ENCODE measurements at regions not wholly inside any gene's neighbourhood (a gene's known extent, or its start where the extent isn't known, plus 50 kb on each side); places are given as distances from the start of the nearest gene placed in this dataset.
"Not testable (repeated sequence)": the region's sequence is repeated elsewhere in the genome, so short reads cannot be mapped to it uniquely, and the experiment has no call there.

DNA sequence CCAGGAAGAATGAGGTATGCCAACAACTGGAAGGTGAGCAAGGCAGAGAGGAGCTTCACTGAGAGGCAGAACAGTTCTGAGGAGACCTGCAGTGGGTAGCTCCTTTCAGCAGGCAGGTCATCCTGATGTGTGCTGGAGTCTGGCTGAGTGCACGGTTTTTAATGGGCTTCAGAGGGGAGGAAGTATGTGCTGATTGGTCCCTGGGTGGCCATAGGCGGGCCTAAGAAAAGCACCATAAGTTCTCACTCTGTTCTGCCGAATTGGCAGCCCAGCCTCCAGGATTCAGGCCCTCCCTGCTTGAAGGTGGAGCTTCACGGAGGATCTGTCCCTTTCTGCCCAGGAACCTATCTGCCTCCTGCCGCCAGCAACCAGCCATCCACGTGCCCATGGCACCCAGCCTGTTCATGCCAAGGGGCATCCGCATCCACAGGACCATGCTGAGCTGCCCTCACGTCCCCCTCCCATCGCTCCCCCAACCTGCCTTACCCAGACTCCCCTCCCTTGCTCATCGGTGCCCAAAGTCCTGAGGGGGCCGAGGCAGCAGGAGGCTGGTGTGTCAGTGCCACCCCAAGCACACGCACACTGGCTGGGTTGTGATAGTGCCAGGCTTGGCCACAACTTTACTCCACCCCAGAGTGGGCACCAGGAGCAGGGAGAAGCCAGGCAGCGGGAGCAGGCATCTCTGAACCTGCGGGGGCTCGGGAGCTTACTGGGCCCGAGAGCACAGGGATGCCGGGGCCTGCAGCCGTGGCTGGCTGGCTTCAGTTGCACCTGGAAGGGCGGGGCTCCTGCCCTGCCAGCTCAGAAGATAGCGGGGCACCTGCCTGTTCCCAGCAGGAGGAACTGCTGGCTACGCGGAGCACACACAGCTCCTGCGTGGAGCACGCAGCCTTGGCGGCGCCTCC, 608.4 kb upstream of the FOXG1 start:
- DNase-seq (ENCODE audit: low read depth in 2 of 3, low spot score in 1 of 3): no peak

- no peak for DNase-seq (ENCODE audit: low read depth in 2 of 3, low spot score in 1 of 3)
Observed at GRCh38 chr14:28161040-28161439, 605.5 kb upstream of the FOXG1 start.

GRCh38 chr14:28163233-28163632, 603.4 kb upstream of the FOXG1 start:
- DNase-seq (ENCODE audit: low read depth in 2 of 3, low spot score in 1 of 3): no peak

- DNase-seq (ENCODE audit: low read depth in 2 of 3, low spot score in 1 of 3): no peak
Observed at GRCh38 chr14:28163897-28164296, 602.7 kb upstream of the FOXG1 start.

DNA sequence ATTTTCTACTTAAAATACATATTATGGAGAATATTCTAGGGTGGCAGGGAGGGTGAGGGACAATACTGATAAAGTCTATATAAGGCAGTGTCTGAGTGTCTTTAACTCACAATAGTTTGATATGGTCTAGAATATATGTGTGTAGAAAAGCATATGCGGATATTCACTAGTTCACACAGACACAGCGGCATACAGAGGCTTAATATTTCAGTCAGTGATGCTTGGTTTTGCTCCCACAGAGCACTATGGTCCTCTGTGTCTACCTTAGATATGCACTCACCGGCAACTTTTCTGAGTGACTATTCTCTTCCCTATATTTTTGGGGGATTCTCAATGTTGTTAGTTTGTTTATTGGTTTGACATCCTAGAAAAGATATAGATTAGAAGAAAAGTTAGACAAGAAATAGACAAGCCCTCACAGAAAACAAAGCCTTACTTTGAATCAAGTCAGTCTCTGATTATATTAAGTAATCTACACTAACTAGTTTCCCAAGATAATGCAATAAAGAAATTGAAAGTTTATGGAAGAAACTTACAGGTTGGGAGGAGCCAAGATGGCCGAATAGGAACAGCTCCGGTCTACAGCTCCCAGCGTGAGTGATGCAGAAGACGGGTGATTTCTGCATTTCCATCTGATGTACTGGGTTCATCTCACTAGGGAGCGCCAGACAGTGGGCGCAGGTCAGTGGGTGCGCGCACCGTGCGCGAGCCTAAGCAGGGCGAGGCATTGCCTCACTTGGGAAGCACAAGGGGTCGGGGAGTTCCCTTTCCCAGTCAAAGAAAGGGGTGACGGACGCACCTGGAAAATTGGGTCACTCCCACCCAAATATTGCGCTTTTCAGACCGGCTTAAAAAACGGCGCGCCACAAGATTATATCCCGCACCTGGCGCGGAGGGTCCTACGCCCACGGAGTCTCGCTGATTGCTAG, 578.4 kb upstream of the FOXG1 start:
- not testable (repeated sequence) for DNase-seq (ENCODE audit: low read depth in 2 of 3, low spot score in 1 of 3)

DNA sequence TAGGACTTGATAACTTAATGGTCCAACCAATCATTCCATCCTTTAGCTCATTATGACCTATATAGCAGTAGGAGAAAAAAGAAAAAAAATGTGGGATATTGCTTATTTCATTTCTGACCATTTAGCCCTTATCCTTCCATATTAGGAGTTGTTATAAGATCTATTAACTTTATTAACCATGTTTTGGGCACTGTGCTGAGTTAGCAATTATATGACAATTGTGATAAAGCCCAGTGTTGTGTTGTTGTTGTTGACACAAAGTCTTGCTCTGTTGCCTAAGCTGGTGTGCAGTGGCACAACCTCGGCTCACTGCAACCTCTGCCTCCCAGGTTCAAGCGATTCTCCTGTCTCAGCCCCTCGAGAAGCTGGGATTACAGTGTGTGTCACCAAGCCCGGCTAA, 569.7 kb upstream of the FOXG1 start:
- no peak for DNase-seq (ENCODE audit: low read depth in 2 of 3, low spot score in 1 of 3)

DNA sequence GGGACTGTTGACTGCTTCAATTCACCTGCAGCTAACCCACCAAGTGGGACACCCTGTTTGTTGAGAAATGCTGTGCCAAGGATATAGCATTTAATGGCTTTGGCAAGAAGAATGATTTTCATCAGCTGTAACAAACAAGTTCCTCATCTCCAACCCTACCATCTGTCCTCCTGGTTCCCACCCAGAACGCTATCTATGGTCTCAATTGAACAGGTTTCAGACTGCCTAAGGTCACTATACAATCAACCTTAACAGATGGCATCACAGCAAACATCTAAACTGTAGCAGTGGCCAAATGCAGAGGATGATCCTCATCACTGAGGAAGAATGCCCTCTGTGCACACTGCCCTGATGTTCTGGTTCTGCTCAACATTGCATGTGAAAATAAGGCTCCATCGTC, 546.2 kb upstream of the FOXG1 start:
- no peak for DNase-seq (ENCODE audit: low read depth in 2 of 3, low spot score in 1 of 3)

GRCh38 chr14:28240909-28241308, 525.7 kb upstream of the FOXG1 start:
- DNase-seq (ENCODE audit: low read depth in 2 of 3, low spot score in 1 of 3): no peak

- no peak for DNase-seq (ENCODE audit: low read depth in 2 of 3, low spot score in 1 of 3)
Observed at GRCh38 chr14:28242895-28243294, 523.7 kb upstream of the FOXG1 start.

GRCh38 chr14:28243600-28243999, 523.0 kb upstream of the FOXG1 start:
- no peak for DNase-seq (ENCODE audit: low read depth in 2 of 3, low spot score in 1 of 3)

DNA sequence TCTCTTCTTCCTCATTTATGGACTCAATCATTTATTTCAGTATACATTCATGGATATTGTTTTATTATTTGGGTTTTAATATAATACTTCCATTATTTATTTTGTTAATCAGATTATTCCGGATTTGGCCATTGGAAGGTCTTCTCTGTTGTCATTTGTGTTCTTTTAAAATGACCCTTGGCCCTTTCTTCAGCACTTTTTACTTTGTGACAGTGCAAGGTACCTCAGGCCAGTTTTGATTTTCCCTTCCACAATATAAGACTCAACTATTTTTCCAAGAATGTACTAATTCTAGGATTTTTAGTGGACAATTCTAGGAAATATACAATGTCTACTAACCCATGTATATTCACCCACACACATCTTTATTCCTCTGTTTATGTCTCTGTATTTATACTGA, 521.4 kb upstream of the FOXG1 start:
- no peak for DNase-seq (ENCODE audit: low read depth in 2 of 3, low spot score in 1 of 3)

DNA sequence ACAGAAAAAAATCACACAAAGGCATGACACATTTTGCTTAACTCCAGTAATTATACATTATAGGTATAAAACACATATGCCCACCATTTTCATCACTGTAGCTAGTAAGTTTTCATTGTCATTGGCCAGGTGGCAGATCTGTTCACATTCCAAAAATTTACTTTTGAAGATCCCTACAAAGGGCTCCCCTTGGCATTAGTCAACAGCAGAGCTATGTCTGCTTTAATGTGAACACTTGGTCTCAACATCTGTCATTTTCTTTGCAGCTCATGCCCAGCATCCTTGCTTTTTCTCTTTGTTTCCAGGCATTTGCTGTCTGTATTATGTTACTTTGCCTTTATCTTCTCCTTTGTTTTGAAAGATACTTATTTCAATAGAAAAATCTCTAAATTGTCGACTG, 519.1 kb upstream of the FOXG1 start:
- DNase-seq (ENCODE audit: low read depth in 2 of 3, low spot score in 1 of 3): no peak

DNA sequence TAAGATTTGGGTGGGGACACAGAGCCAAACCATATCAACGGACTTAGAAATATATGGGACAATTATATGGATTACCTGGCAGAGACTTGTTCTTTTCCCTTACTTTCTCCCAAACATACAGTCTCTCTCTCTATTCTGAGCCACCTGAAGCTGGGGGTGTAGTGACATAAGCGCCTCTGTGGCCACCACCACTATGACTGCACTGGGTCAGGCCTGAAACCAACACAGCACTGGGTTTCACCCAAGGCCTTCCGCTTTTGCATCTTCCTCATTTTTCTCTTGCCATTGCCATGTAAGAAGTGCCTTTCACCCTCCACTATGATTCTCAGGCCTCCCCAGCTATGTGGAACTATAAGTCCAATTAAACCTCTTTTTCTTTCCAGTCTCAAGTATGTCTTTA, 514.5 kb upstream of the FOXG1 start:
- not testable (repeated sequence) for DNase-seq (ENCODE audit: low read depth in 2 of 3, low spot score in 1 of 3)

- no peak for DNase-seq (ENCODE audit: low read depth in 2 of 3, low spot score in 1 of 3)
Observed at GRCh38 chr14:28254768-28255167, 511.8 kb upstream of the FOXG1 start.

- DNase-seq (ENCODE audit: low read depth in 2 of 3, low spot score in 1 of 3): no peak
Observed at GRCh38 chr14:28264306-28264705, 502.3 kb upstream of the FOXG1 start.

DNA sequence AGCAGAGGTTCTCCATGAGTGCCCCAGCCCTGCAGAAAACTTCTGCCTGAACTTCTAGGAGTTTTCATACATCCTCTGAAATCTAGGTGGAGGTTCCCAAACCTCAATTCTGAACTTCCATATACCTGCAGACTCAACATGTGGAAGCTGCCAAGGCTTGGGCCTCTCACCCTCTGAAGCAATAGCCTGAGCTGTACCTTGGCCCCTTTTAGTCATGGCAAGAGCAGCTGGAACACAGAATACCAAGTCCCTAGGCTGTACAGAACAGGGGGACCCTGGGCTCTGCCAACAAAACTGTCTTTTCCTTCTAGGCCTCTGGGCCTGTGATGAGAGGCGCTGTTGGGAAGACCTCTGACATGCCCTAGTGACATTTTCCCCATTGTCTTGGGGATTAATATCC, 494.3 kb upstream of the FOXG1 start:
- DNase-seq (ENCODE audit: low read depth in 2 of 3, low spot score in 1 of 3): no peak

DNA sequence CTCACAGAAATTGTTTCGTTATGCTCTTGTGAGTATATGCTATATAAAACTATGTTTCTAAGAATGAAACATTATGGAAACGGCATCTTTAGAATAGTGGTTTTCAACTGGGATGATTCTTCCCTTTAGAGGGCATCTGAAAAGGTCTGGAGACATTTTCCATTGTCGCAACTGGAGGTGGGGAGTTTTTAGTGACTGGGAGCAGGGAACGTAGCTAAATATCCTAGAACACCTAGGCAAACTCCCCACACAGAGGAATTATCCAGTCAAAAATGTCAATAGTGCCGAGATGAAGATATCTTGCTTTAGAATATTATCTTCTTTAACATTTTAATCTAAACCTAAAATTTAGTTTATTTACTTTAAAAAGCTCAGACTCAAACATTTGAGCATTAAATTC, 486.1 kb upstream of the FOXG1 start:
- no peak for DNase-seq (ENCODE audit: low read depth in 2 of 3, low spot score in 1 of 3)

GRCh38 chr14:28280997-28281598, 485.5 kb upstream of the FOXG1 start:
- DNase-seq (ENCODE audit: low read depth in 2 of 3, low spot score in 1 of 3): no peak

- DNase-seq (ENCODE audit: low read depth in 2 of 3, low spot score in 1 of 3): no peak
Observed at GRCh38 chr14:28284546-28285300, 481.9 kb upstream of the FOXG1 start.

- no peak for DNase-seq (ENCODE audit: low read depth in 2 of 3, low spot score in 1 of 3)
Observed at GRCh38 chr14:28294834-28295440, 471.6 kb upstream of the FOXG1 start.

DNA sequence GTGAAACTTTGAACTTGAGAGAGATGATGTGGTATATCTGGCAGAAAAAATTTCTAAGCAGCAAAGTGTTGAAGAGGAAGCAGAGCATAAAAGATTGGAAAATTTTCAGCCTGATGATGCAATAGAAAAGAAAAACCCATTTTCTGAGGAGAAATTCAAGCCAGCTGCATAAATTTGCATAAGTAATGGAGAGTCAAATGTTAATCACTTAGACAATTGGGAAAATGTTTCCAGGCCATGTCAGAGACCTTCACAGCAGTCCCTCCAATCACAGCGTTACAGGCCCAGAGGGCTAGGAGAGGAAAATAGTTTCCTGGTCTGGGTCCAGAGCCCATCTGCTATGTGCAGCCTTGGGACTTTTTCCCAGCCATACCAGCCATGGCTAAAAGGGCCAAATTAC, 469.0 kb upstream of the FOXG1 start:
- DNase-seq (ENCODE audit: low read depth in 2 of 3, low spot score in 1 of 3): no peak

All from stimulated activated CD4-positive, alpha-beta T cell treated with anti-CD3 and anti-CD28 coated beads, Interleukin-12 subunit alpha, Interleukin-12 subunit beta, amount 100 ng/mL, for 48 hours (primary cell).